DND-41 (cell line): ENCODE measurements at regions not wholly inside any gene's neighbourhood (a gene's known extent, or its start where the extent isn't known, plus 50 kb on each side); places are given as distances from the start of the nearest gene placed in this dataset.

Experiments used
- CTCF ChIP-seq: IDR thresholded peaks from 2 replicates; pipeline ENCODE4 v1.5.1; 2012; ENCODE audit warnings: borderline replicate concordance, low read length, moderate library complexity, mild to moderate bottlenecking; ENCODE audit not compliant: poor library complexity, severe bottlenecking; ENCODE audit errors: extremely low read depth
- EZH2 ChIP-seq: IDR thresholded peaks from 3 replicates; pipeline ENCODE4 v1.6.1; 2012; ENCODE audit warnings: borderline replicate concordance, low read depth, mild to moderate bottlenecking, moderate library complexity, low read length, inconsistent platforms; ENCODE audit not compliant: severe bottlenecking

DNA sequence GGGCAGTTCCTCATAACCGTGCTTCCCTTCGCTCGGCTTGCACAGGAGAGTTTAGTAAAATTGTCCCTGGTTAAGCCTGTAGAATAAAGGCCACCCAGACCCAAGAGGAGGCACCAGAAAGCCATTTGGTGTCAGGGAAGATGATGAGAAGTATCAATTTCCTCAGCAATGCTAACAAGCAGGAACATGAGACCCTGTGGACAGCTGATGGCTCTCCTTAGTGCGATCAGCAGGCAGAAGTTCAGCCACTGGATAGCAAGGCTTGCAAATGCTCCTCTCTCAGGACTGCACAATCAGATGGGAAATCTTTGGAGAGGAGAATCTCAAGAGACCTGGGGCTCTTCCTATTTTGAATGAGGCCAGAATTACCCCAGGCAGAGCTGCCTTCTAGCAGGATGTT is 261.1 kb upstream of the DYNLRB2 start:
- TF ChIP-seq CTCF (no peak), EZH2 (no peak)
